AG04449 (cell line): ENCODE measurements at regions not wholly inside any gene's neighbourhood (a gene's known extent, or its start where the extent isn't known, plus 50 kb on each side); places are given as distances from the start of the nearest gene placed in this dataset.

ENCODE experiments used
- CTCF ChIA-PET: fragments of 350-600 bp; formaldehyde crosslinking; extraction: SDS; loops from one replicate; lab custom pipeline; 2021; ENCODE audit warnings: antibody characterized with exemption; lab: Yijun Ruan, JAX
- POLR2A ChIA-PET: fragments of 400-600, 350-600 bp; formaldehyde crosslinking; extraction: SDS; loops from one replicate; lab custom pipeline; 2020; ENCODE audit warnings: antibody characterized with exemption, inconsistent platforms; lab: Yijun Ruan, JAX
- DNase-seq: peaks from one replicate; pipeline ENCODE4 v3.0.0-alpha.2; 2010; ENCODE audit warnings: low read depth, low spot score
- H3K4me3 ChIP-seq: 2 replicates; pipeline ENCODE4 v1.5.1; 2011; ENCODE audit warnings: low read depth, mild to moderate bottlenecking, control low read depth, low read length
- CTCF ChIP-seq: IDR thresholded peaks from one replicate; pipeline ENCODE4 v1.5.1; 2011; ENCODE audit warnings: mild to moderate bottlenecking, moderate library complexity, low read length, control low read depth, inconsistent platforms; ENCODE audit not compliant: insufficient read depth; ENCODE audit errors: missing control alignments

- H3K4me3 ChIP-seq, result no peak overlapping the region
- DNase-seq, result no peak
- ChIA-PET CTCF (interaction anchor here (0.9 to 1.3 kb wide), 3 partner anchors 10 to 20 kb away, joined by 3 to 4 read pairs (median 3); no protein-coding TSS in a partner anchor), POLR2A (no interaction called here)
- TF ChIP-seq CTCF, result no peak
These were observed 63.0 kb upstream of the MYEOV start for GRCh38 chr11:69230856-69231425.

GRCh38 chr11:69231466-69232018, 62.4 kb upstream of the MYEOV start:
- no peak for DNase-seq
- CTCF ChIA-PET, result interaction anchor here (0.9 kb wide), 1 partner anchor 11 kb away, joined by 3 read pairs; no protein-coding TSS in a partner anchor
- no peak for TF ChIP-seq CTCF
- H3K4me3 ChIP-seq, result no peak overlapping the region
- POLR2A ChIA-PET, result no interaction called here

GRCh38 chr11:69232821-69233743, 60.9 kb upstream of the MYEOV start:
- TF ChIP-seq CTCF, result no peak
- no peak overlapping the region for H3K4me3 ChIP-seq
- ChIA-PET CTCF (no interaction called here), POLR2A (no interaction called here)
- no peak for DNase-seq

GRCh38 chr11:69233744-69234570, 60.0 kb upstream of the MYEOV start:
- no peak for DNase-seq
- ChIA-PET CTCF (no interaction called here), POLR2A (no interaction called here)
- TF ChIP-seq CTCF, result no peak
- no peak overlapping the region for H3K4me3 ChIP-seq

GRCh38 chr11:69234740-69235710, 58.9 kb upstream of the MYEOV start:
- DNase-seq, result no peak
- TF ChIP-seq CTCF, result no peak
- CTCF ChIA-PET, result no interaction called here
- H3K4me3 ChIP-seq, result no peak overlapping the region
- POLR2A ChIA-PET, result no interaction called here
